HK-2 (cell line): ENCODE measurements at regions not wholly inside any gene's neighbourhood (a gene's known extent, or its start where the extent isn't known, plus 50 kb on each side); places are given as distances from the start of the nearest gene placed in this dataset.
"Not testable (repeated sequence)": the region's sequence is repeated elsewhere in the genome, so short reads cannot be mapped to it uniquely, and the experiment has no call there.

Experiments
- DNase-seq: peaks from one replicate; pipeline ENCODE4 v3.0.0-alpha.2; 2018; ENCODE audit not compliant: unreplicated experiment

DNA sequence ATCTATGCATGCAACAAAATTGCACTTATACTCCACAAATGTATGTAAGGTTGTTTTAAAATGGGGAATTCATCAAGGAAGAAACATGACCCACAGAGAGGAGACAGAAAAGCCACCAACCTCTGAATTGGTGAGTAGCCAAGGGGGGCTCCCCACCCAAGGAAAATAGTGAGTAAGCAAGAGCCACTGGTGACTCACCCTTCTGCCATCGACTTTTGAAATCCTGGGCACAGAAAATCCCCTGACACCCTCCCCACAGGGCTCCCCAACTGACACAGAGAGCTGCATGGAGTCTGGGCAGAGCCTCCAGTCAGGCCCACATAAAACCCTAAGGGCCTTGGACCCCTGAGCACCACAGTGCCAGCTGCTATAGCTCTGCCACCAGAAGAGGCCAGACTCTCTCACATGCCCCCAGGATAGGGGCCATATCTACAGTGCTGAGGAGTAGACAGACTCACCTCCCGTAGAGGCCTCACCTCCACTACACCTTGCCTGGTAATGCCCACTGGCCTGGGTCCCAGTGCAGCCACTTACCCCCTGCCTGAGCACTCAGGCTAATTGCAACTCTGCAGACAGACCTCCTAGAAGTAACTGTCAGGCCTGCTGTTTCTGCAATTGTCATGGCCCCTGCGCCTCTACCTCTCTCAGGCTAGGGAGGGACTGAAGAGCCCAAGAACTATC is 244.7 kb upstream of the WSB1 start:
- peak; percentile 9 for DNase-seq

- DNase-seq = no peak
Measured at GRCh38 chr17:27065588-27065987, 228.3 kb upstream of the WSB1 start.

DNA sequence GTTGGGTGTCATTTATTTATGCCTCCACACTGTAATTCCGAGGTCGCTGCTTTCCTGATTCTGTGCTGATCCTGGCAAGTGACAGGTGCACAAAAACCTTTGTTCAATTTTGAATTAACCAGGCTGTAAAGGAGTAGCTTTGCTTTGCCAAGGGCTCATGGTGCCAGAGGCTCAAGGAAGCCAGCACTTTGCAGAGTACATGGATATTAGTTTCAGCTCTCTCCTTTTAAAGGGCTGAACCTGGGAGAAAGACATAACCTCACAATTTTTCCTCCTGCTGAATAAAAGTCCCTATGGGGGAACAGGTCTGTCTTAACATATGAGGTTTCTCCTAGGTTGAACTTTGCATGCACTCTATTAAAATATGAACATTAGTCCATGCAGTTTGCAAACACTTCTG is 227.6 kb upstream of the WSB1 start:
- DNase-seq = no peak

DNA sequence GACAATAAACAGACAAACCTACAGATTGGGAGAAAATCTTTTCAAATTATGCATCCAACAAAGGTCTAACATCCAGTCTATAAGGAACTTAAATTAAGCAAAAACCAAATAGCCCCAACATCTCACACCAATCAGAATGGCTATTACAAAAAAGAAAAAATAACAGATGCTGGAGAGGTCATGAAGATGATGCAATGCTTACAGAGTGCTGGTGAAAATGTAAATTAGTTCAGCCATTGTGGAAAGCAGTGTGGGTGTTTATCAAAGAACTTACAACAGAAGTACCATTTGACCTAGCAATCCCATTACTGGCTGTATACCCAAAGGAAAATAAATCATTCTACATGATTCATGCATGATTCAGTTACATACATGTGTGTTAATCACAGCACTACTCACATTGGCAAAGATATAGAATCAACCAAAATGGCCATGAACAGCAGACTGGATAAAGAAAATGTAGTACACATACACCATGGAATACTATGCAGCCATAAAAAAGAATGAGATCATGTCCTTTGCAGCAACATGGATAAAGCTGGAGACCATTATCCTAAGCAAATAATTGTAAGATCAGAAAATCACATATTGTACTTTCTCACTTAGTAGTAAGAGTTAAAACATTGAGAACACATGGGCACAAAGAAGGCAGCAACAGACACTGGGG is 223.9 kb upstream of the WSB1 start:
- no peak for DNase-seq

DNA sequence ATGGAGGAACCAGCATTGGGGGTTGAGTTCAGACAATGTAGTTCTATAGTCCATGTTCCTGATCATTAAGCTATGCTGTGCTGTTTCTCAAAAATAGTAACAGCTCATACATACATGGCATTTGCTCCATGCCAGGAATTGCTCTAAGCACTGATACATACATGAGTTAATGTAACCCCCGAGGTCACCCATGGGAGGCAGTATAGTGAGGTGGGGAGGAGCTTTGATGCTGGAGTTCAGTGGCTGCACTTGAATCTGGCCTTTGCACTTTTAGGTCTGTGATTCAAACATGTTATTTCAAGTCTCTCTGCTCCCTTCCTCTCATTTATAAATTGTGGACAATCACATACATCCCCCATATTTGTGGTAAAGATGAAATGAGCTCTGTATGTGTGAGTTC is 223.1 kb upstream of the WSB1 start:
- DNase-seq = no peak

DNA sequence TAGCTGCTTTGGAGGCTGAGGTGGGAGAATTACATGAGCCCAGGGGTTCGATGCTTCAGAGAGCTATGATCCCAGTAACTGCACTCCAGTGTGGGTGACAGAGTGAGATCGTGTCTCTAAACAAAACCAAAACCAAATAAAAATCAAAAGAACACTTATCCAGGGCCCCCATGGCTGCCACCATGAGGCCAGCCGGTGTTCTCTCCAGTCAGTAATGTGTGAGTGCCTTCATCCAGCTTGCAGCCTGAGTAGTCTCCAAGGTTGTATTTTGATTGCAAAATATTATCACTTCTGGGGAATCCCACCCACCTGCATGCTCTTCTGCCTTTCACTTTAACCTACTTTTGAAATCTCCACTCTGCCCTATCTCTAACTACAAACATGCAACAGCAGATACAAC is 221.0 kb upstream of the WSB1 start:
- DNase-seq = no peak

DNA sequence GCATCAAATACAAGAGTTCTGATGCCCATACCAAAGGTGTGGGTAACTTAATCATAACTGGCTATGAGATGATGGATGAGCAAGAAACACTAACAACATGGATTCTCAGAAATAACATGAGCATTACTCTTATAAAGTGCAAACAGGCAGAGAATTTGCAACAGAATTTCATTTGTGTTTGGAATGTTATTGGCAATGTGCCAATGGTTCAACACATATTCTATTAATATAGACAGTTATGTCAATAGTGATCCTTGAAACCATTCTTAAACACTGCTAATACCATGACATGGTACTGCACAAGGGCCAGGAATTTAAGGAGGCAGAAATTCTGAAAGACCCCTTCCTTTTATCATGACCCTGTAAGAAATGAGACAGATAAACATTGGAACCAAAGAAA is 217.1 kb upstream of the WSB1 start:
- no peak for DNase-seq

GRCh38 chr17:27078296-27078695 is 215.6 kb upstream of the WSB1 start:
- DNase-seq = no peak

GRCh38 chr17:27079660-27080059 is 214.3 kb upstream of the WSB1 start:
- no peak for DNase-seq

- DNase-seq = no peak
Measured at GRCh38 chr17:27081002-27081638, 212.8 kb upstream of the WSB1 start.

DNA sequence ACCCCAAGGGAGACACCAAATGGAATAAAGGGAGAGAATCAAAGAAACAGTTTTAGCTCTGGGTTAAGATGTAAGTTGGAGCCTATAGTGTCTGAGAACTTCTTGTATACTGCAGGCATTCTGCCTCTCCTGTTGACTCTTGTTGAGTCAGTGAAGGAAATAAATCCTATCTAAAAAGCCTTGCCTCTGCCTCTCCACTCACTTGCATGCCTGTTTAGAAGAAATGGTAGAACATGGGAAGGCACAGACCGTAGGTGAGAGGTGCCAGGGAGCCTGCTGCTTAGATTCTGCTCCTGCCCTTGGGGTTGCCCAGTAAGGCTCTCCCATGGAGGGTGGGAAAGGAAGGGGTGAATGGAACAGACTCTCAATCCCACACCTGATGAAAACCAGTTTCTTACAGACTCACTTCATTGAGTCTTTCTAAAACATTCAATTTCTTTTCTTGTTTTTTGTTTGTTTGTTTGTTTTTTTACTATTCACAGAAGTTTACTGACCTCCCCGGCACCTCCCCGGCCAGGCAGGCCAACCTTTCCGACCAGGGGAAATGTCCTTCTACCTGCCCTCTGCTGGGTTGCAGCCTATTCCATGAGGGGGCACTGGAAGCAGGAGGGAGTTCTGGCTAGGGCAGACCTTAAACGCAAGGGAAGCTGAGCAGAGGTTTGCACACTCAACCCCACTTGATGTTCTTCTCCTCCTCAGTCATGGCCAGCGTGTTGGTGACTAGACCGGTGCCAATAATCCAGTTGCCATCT is 211.7 kb upstream of the WSB1 start:
- no peak for DNase-seq

DNA sequence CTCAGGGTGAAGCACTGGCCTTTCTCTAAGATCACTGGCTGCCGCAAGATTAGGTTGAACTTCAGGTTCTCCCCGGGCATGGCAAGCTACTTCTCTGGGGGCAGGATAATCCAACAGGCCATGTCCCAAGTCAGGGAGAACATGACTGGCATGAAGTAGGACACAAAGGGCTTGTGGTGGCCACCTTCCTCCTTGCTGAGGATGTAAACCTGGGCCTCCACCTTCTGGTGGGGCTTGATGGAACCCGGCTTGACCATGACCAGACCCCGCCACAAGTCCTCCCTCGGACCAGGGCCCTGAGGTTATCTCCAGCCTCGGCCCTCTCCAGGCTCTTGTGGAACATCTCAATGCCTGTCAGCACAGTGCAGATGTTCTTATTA is 211.1 kb upstream of the WSB1 start:
- DNase-seq = no peak

GRCh38 chr17:27083408-27084185 is 210.3 kb upstream of the WSB1 start:
- no peak for DNase-seq

GRCh38 chr17:27085517-27085916 is 208.4 kb upstream of the WSB1 start:
- no peak for DNase-seq

DNA sequence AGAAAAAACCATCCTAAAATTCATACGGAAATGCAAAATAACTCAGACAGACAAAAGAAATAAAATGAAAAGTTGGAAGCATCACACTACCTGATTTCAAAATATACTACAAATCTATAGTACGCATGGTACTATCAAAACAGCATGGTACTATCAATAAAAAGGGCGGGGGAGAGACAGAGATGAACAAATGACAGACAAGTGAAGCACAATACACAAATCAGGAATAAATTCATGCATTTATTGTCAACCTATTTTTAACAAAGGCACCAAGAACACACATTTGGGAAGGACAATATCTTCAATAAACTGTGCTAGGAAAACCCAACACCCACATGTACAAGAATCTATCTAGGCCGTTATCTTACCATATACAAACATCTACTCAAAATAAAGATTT is 207.4 kb upstream of the WSB1 start:
- no peak for DNase-seq

- no peak for DNase-seq
Measured at GRCh38 chr17:27087935-27088766, 205.8 kb upstream of the WSB1 start.

DNA sequence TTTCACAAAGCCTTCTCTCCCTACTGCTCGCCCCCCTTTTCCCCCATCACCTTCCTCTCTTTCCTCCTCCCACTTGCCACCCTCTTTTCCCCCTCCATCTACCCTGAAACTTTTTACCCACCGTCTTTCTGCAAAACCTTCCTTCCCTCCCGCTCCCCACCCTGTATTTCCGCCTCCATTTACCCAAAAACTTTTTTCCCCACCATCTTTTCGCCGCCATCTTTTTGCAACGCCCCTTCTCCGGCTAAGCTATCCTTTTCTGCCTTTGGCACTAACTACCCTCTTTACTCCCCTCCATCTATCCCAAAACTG is 205.2 kb upstream of the WSB1 start:
- no peak for DNase-seq

DNA sequence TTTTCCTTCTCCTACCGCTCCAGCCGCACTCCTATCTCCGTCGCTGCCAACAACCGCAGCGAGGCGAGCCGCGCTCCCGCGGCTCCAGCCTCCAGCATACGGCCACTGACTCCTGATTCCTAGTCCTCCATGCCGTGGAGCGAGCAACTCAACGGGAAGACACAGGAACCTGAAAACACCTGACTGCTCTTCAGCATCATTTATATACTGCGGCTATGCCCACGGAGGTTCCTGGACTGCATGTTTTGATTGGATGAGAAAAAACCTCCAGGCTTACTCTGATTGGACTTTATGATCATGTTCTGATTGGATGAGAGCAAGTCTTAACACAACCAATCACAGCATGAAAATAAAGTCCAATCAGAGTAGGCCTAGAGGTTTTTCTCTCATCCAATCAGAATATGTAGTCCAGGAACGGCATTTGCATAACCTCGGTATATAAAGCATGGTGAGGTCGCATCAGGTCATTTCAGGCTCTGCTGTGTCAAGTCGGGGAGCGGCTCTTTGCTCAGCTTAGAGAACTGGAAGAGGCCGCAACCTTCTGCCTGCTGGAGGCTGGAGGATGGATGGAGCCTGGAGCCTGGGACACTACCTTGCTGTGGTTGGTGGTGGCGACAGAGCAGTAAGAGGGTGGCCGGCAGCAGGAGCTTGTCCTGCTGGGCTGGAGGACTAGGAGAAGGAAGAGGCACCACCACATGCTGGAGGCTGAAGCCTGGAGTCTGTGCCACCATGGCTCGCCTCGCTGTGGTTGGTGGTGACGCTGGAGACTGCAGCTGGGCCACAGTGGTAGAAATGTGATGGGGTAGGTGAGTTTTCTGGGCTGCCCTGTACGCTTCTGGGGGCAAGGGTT is 204.6 kb upstream of the WSB1 start:
- not testable (repeated sequence) for DNase-seq

- no peak for DNase-seq
Measured at GRCh38 chr17:27089929-27090247, 204.0 kb upstream of the WSB1 start.

GRCh38 chr17:27090450-27091042 is 203.4 kb upstream of the WSB1 start:
- not testable (repeated sequence) for DNase-seq
